A549 (cell line): ENCODE measurements at regions not wholly inside any gene's neighbourhood (a gene's known extent, or its start where the extent isn't known, plus 50 kb on each side); places are given as distances from the start of the nearest gene placed in this dataset.

ENCODE experiments used
- BHLHE40 ChIP-seq: IDR thresholded peaks from 2 replicates; pipeline ENCODE4 v1.6.1; 2012; ENCODE audit warnings: low read depth, low read length, inconsistent platforms
- CEBPB ChIP-seq, 2 experiments: fragments of >200 bp in 1 of 2; sonication (Bioruptor Twin) in 1 of 2; formaldehyde crosslinking in 1 of 2; IDR thresholded peaks; 2 replicates each; pipeline ENCODE4 v1.6.1; 2012 to 2016
- CHD4 ChIP-seq: fragments of 200-600 bp; sonication (generic); IDR thresholded peaks from 2 replicates; pipeline ENCODE4 v1.6.1; 2016; ENCODE audit warnings: antibody characterized with exemption, mild to moderate bottlenecking, borderline replicate concordance
- EP300 ChIP-seq, 2 experiments: fragments of >200 bp; sonication (Bioruptor Twin); formaldehyde crosslinking; IDR thresholded peaks; 2 replicates in 1 of 2; 3 replicates in 1 of 2; pipeline ENCODE4 v1.6.1; 2016 to 2017
- JUN ChIP-seq, 2 experiments: fragments of >200 bp; sonication (Bioruptor Twin); formaldehyde crosslinking; IDR thresholded peaks; 2 replicates in 1 of 2; 3 replicates in 1 of 2; pipeline ENCODE4 v1.6.1; 2016 to 2017
- MYC ChIP-seq: IDR thresholded peaks from 2 replicates; pipeline ENCODE4 v1.6.1; 2012; ENCODE audit warnings: mild to moderate bottlenecking, inconsistent platforms, low read length, improper control_type of control experiment, borderline replicate concordance
- NFE2L2 ChIP-seq: fragments of 150-350 bp; conservative IDR thresholded peaks from 2 replicates; pipeline ENCODE4 v1.6.1; 2014; ENCODE audit warnings: low read length
- RAD21 ChIP-seq, 2 experiments: fragments of >200 bp in 1 of 2; sonication (Bioruptor Twin) in 1 of 2; formaldehyde crosslinking in 1 of 2; IDR thresholded peaks in 1 of 2; conservative IDR thresholded peaks in 1 of 2; 2 replicates in 1 of 2; 3 replicates in 1 of 2; pipeline ENCODE4 v1.6.1; 2012 to 2018; ENCODE audit warnings: inconsistent platforms in 1 of 2
- REST ChIP-seq: fragments of 200-600 bp; sonication (generic); IDR thresholded peaks from 2 replicates; pipeline ENCODE4 v1.6.1; 2016; ENCODE audit warnings: antibody characterized with exemption, mild to moderate bottlenecking, moderate library complexity
- SREBF2 ChIP-seq: fragments of 450-650 bp; IDR thresholded peaks from 2 replicates; pipeline ENCODE4 v1.6.1; 2014; ENCODE audit warnings: mild to moderate bottlenecking, moderate library complexity
- TF ChIP-seq, protein P1 (sequence below): fragments of >200 bp; sonication (Bioruptor Twin); formaldehyde crosslinking; IDR thresholded peaks from 3 replicates; pipeline ENCODE4 v1.5.1; 2016
- TF ChIP-seq, protein P2 (sequence below): fragments of >200 bp; sonication (Bioruptor Twin); formaldehyde crosslinking; IDR thresholded peaks from 3 replicates; pipeline ENCODE4 v1.6.1; 2016

DNA sequence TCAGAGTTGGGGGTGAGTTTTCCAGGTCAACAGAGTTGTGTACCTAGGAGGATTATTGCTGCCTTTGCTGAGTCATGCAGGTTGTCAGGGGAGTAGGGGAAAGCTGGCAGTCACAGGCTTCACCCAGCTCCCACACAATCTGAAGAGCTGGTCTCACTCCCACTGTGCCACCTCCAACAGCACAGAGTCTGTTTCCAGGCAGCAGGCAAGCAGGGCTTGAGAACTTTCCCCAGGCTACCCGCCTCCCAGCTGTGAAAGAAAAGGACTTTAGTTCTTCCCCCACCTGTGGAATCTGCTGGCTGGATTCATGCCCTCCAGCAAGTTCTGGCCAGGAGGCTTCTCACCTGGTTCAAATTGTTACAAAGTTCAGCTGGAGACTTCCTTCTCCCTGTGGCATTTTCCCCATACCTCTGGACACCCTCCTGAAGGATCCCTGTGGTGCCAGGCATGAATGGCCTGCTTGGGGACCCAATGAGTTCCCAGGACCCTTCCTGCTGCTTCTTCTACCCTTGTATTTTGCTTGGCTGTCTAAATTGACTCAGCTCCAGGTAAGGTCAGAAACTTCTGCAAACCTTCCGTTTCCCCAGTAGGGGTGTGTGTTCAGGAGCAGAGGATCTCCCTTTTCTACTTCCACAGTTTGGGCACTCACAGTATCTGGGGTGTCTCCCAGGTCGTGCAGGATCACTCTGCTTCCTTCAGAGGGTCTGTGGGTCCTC, 378.1 kb upstream of the MAN1A1 start:
- TF ChIP-seq REST (no peak), SREBF2 (no peak), CHD4 (no peak), JUN (IDR thresholded peaks at IDR 0.05) (no peak), NFE2L2 (no peak), RAD21 (conservative IDR thresholded peaks at IDR 0.05 in 1 of 2, IDR thresholded peaks at IDR 0.05 in 1 of 2) (no peak), CEBPB (IDR thresholded peaks at IDR 0.05) (no peak), MYC (no peak), BHLHE40 (no peak), EP300 (IDR thresholded peaks at IDR 0.05) (no peak)
- TF ChIP-seq, protein P1, sequence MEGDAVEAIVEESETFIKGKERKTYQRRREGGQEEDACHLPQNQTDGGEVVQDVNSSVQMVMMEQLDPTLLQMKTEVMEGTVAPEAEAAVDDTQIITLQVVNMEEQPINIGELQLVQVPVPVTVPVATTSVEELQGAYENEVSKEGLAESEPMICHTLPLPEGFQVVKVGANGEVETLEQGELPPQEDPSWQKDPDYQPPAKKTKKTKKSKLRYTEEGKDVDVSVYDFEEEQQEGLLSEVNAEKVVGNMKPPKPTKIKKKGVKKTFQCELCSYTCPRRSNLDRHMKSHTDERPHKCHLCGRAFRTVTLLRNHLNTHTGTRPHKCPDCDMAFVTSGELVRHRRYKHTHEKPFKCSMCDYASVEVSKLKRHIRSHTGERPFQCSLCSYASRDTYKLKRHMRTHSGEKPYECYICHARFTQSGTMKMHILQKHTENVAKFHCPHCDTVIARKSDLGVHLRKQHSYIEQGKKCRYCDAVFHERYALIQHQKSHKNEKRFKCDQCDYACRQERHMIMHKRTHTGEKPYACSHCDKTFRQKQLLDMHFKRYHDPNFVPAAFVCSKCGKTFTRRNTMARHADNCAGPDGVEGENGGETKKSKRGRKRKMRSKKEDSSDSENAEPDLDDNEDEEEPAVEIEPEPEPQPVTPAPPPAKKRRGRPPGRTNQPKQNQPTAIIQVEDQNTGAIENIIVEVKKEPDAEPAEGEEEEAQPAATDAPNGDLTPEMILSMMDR, result no peak
- TF ChIP-seq, protein P2, sequence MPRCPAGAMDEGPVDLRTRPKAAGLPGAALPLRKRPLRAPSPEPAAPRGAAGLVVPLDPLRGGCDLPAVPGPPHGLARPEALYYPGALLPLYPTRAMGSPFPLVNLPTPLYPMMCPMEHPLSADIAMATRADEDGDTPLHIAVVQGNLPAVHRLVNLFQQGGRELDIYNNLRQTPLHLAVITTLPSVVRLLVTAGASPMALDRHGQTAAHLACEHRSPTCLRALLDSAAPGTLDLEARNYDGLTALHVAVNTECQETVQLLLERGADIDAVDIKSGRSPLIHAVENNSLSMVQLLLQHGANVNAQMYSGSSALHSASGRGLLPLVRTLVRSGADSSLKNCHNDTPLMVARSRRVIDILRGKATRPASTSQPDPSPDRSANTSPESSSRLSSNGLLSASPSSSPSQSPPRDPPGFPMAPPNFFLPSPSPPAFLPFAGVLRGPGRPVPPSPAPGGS, result no peak
